Endothelial cell of umbilical vein (primary cell): ENCODE measurements at regions not wholly inside any gene's neighbourhood (a gene's known extent, or its start where the extent isn't known, plus 50 kb on each side); places are given as distances from the start of the nearest gene placed in this dataset.

ENCODE experiments used
- BruUV-seq: library from RNA; stranded (reverse); fragments of 400-500 nt; replicated peaks from 2 replicates; lab custom pipeline; 2021; lab: Mats Ljungman, UMichigan
- CTCF ChIA-PET: fragments of 300-600, 350-600 bp; sonication (Branson Sonifier 250); formaldehyde crosslinking; loops from one replicate; lab custom pipeline; 2021; ENCODE audit warnings: antibody characterized with exemption, inconsistent platforms; lab: Charles Lee
- POLR2A ChIA-PET: fragments of 300-600, 350-600 bp; sonication (Branson Sonifier 250); formaldehyde crosslinking; loops from one replicate; lab custom pipeline; 2021; ENCODE audit warnings: antibody characterized with exemption, inconsistent platforms; lab: Charles Lee
- DNase-seq: peaks from one replicate; pipeline ENCODE4 v3.0.0-alpha.2; 2011; ENCODE audit warnings: low read depth, low spot score
- FAIRE-seq: peaks from 2 replicates; lab custom pipeline; 2011; peaks lifted over from hg19 to GRCh38; lab: Jason Lieb, UNC
- H2AFZ ChIP-seq: 2 replicates; pipeline ENCODE4 v1.6.0; 2012; ENCODE audit warnings: low read depth, low read length, control low read depth, inconsistent platforms
- H3K27ac ChIP-seq: 2 replicates; pipeline ENCODE4 v1.5.1; 2011; ENCODE audit warnings: low read depth, mild to moderate bottlenecking, control low read depth, low read length, moderate library complexity; ENCODE audit not compliant: insufficient read depth
- H3K27me3 ChIP-seq, 2 experiments: 2 replicates each; pipeline versions ENCODE4 v1.6.0 to v1.6.1; 2011; ENCODE audit warnings: low read length in 2 of 2, mixed read lengths in 1 of 2; ENCODE audit not compliant: control insufficient read depth in 2 of 2, insufficient read depth in 2 of 2
- H3K36me3 ChIP-seq, 2 experiments: 2 replicates in 1 of 2; 3 replicates in 1 of 2; pipeline ENCODE4 v1.5.1; 2011; ENCODE audit warnings: low read length in 2 of 2, mild to moderate bottlenecking in 1 of 2, moderate library complexity in 1 of 2; ENCODE audit not compliant: control insufficient read depth in 2 of 2, insufficient read depth in 2 of 2; ENCODE audit errors: extremely low read depth in 1 of 2
- H3K4me1 ChIP-seq: 3 replicates; pipeline ENCODE4 v1.5.1; 2011; ENCODE audit warnings: mild to moderate bottlenecking, low read length; ENCODE audit not compliant: control insufficient read depth, insufficient read depth; ENCODE audit errors: extremely low read depth
- H3K4me2 ChIP-seq: 2 replicates; pipeline ENCODE4 v1.6.1; 2011; ENCODE audit warnings: low read length, control low read depth, mixed read lengths; ENCODE audit not compliant: insufficient read depth
- H3K4me3 ChIP-seq, 3 experiments: fragments of 200-600 bp in 1 of 3; sonication (generic), shearing (Covaris generic) in 1 of 3; replicated peaks in 1 of 3; 2 replicates each; pipeline ENCODE4 v1.5.1; 2011 to 2016; ENCODE audit warnings: control low read depth in 3 of 3, low read length in 3 of 3, mild to moderate bottlenecking in 2 of 3, inconsistent platforms in 1 of 3, low read depth in 1 of 3, moderate library complexity in 1 of 3; ENCODE audit not compliant: insufficient read depth in 1 of 3
- H3K79me2 ChIP-seq: 2 replicates; pipeline ENCODE4 v1.6.0; 2012; ENCODE audit warnings: low read length, inconsistent platforms; ENCODE audit not compliant: control insufficient read depth, insufficient read depth
- H3K9ac ChIP-seq: replicated peaks from 2 replicates; pipeline ENCODE3; 2011; ENCODE audit warnings: low read length, control low read depth; ENCODE audit not compliant: insufficient read depth; ENCODE audit errors: extremely low read depth
- H3K9me1 ChIP-seq: replicated peaks from 3 replicates; pipeline ENCODE4 v1.6.0; 2011; ENCODE audit warnings: mild to moderate bottlenecking, low read length; ENCODE audit not compliant: control insufficient read depth, insufficient read depth; ENCODE audit errors: extremely low read depth
- H3K9me3 ChIP-seq: replicated peaks from 2 replicates; pipeline ENCODE4 v1.5.1; 2012; ENCODE audit warnings: low read length, inconsistent platforms; ENCODE audit not compliant: control insufficient read depth, insufficient read depth
- H4K20me1 ChIP-seq: replicated peaks from 2 replicates; pipeline ENCODE3; 2011; ENCODE audit warnings: mild to moderate bottlenecking, low read length; ENCODE audit not compliant: control insufficient read depth, insufficient read depth; ENCODE audit errors: extremely low read depth
- CTCF ChIP-seq, 2 donors: IDR thresholded peaks; 1 replicate in 1 of 2; 2 replicates in 1 of 2; pipeline ENCODE4 v1.5.1; 2011; ENCODE audit warnings: low read length in 2 of 2, mild to moderate bottlenecking in 2 of 2, moderate library complexity in 2 of 2, control low read depth in 1 of 2, inconsistent platforms in 1 of 2, low read depth in 1 of 2; ENCODE audit not compliant: insufficient read depth in 1 of 2; ENCODE audit errors: extremely low read depth in 1 of 2
- EZH2 ChIP-seq: IDR thresholded peaks from 2 replicates; pipeline ENCODE4 v1.6.1; 2012; ENCODE audit warnings: borderline replicate concordance, low read depth, mild to moderate bottlenecking, moderate library complexity, low read length, inconsistent platforms; ENCODE audit not compliant: severe bottlenecking
- FOS ChIP-seq: IDR thresholded peaks from 2 replicates; pipeline ENCODE4 v1.6.1; 2011; ENCODE audit warnings: mild to moderate bottlenecking, low read length, moderate library complexity, borderline replicate concordance; ENCODE audit not compliant: insufficient read depth
- GATA2 ChIP-seq: IDR thresholded peaks from 2 replicates; pipeline ENCODE4 v1.7.0; 2011; ENCODE audit warnings: low read depth, mild to moderate bottlenecking, moderate library complexity, mixed read lengths, low read length; ENCODE audit not compliant: insufficient read length, insufficient read depth
- JUN ChIP-seq: IDR thresholded peaks from 2 replicates; pipeline ENCODE4 v1.6.1; 2011; ENCODE audit warnings: borderline replicate concordance, low read depth; ENCODE audit not compliant: insufficient read length, insufficient read depth
- MAX ChIP-seq: IDR thresholded peaks from 2 replicates; pipeline ENCODE4 v1.6.1; 2011; ENCODE audit not compliant: insufficient read depth, insufficient read length
- MYC ChIP-seq: IDR thresholded peaks from one replicate; pipeline ENCODE4 v1.6.1; 2011; ENCODE audit warnings: mild to moderate bottlenecking, low read depth, low read length
- POLR2A ChIP-seq: IDR thresholded peaks from 2 replicates; pipeline ENCODE4 v1.6.1; 2012; ENCODE audit warnings: low read depth, mild to moderate bottlenecking, control low read depth, low read length
- POLR2AphosphoS5 ChIP-seq: IDR thresholded peaks from 2 replicates; pipeline ENCODE4 v1.6.1; 2012; ENCODE audit warnings: low read depth, mild to moderate bottlenecking, control low read depth, low read length, moderate library complexity; ENCODE audit not compliant: insufficient read depth
- dilution Hi-C: fragments of 300-500 bp; cut with MboI; formaldehyde crosslinking; loops from one replicate; pipeline ENCODE4 v1.15.0; 2019; ENCODE audit warnings: low sequenced_read_pairs; ENCODE audit not compliant: extremely low pct_ligation_motif_present
- intact Hi-C: fragments of 100-400 bp; cut with micrococcal nuclease; formaldehyde crosslinking; loops from one replicate; pipeline ENCODE4 v1.10.0; 2022

- Histone ChIP-seq H3K9me3 (no peaks in the 10 kb centered on the region), H3K9ac (no peak overlapping the region), H3K27ac (no peak overlapping the region), H3K36me3 (no peaks in the 10 kb centered on the region), H3K4me1 (peaks cover 22% of the 10 kb centered on the region), H2AFZ (no peak overlapping the region), H3K9me1 (no peaks in the 10 kb centered on the region), H3K27me3 (no peaks in the 10 kb centered on the region), H3K4me2 (no peak overlapping the region), H4K20me1 (no peaks in the 10 kb centered on the region), H3K4me3 (no peak overlapping the region), H3K79me2 (no peaks in the 10 kb centered on the region)
- intact Hi-C loops, result no loop called here
- dilution Hi-C loops, result no loop called here
- ChIA-PET POLR2A (no interaction called here), CTCF (interaction anchor here (0.8 to 1.2 kb wide), 3 partner anchors 15 to 143 kb away, joined by 3 to 4 read pairs (median 3); no protein-coding TSS in a partner anchor)
- TF ChIP-seq EZH2, result no peak
- TF ChIP-seq POLR2AphosphoS5, result no peak
- no peak for TF ChIP-seq MYC
- no peak for TF ChIP-seq FOS
- no peak for TF ChIP-seq GATA2
- no peak for TF ChIP-seq JUN
- no peak for TF ChIP-seq CTCF (IDR thresholded peaks at IDR 0.05; ENCODE audit: extremely low read depth in 1 of 2, insufficient read depth in 1 of 2, low read depth in 1 of 2, low read length in 2 of 2)
- no peak for TF ChIP-seq POLR2A
- no peak for TF ChIP-seq MAX
- no TSS peak for BruUV-seq
- DNase-seq (no peak), FAIRE-seq (no peak)
These were observed 214.0 kb downstream of the PIK3R1 start for GRCh38 chr5:68429510-68429909.
